Ovary (tissue), 7 donors: ENCODE measurements at regions not wholly inside any gene's neighbourhood (a gene's known extent, or its start where the extent isn't known, plus 50 kb on each side); places are given as distances from the start of the nearest gene placed in this dataset.

Experiments
- DNase-seq, 5 donors: peaks; one replicate each; pipeline ENCODE4 v3.0.0-alpha.2; 2019 to 2020
- H3K27ac ChIP-seq, 2 donors: fragments of 200-600 bp; one replicate each; pipeline versions ENCODE4 v1.5.1 to v1.8.0; 2019 to 2022
- H3K27me3 ChIP-seq: fragments of 200-600 bp; one replicate; pipeline ENCODE4 v1.8.0; 2022
- H3K36me3 ChIP-seq: fragments of 200-600 bp; sonication (generic); one replicate; pipeline ENCODE4 v1.5.1; 2019
- H3K4me1 ChIP-seq: one replicate; pipeline ENCODE4 v1.8.1; 2013; ENCODE audit warnings: mild to moderate bottlenecking, moderate library complexity; ENCODE audit not compliant: insufficient read depth
- H3K4me3 ChIP-seq: fragments of 200-600 bp; sonication (generic); one replicate; pipeline ENCODE4 v1.5.1; 2017
- H3K9me3 ChIP-seq, 2 donors: fragments of 200-600 bp in 1 of 2; sonication (generic) in 1 of 2; one replicate each; pipeline versions ENCODE4 v1.5.1 to v1.8.1; 2013 to 2019; ENCODE audit warnings: mild to moderate bottlenecking in 1 of 2, moderate library complexity in 1 of 2
- EP300 ChIP-seq: sonication (generic); formaldehyde crosslinking; IDR thresholded peaks from one replicate; pipeline ENCODE4 v1.6.1; 2017; ENCODE audit warnings: antibody characterized with exemption
- POLR2A ChIP-seq: fragments of 450-650 bp; IDR thresholded peaks from one replicate; pipeline ENCODE4 v1.6.1; 2017; ENCODE audit warnings: antibody characterized with exemption, mild to moderate bottlenecking, moderate library complexity
- WGBS, 3 donors: extraction: QIAGEN DNeasy Blood & Tissue Kit in 1 of 3; methylation state at CpG; one replicate each; pipeline versions ENCODE4 v1.1.5 to v1.1.7; 2013 to 2017; 5-methylcytosine and 5-hydroxymethylcytosine counted together
- intact Hi-C, 4 donors: fragments of 100-400 bp; cut with DNase I; formaldehyde crosslinking; loops; one replicate each; pipeline versions ENCODE4 v1.11.0 to v1.15.1; 2022 to 2023
- TF ChIP-seq, protein P1 (sequence below), 3 donors: fragments of 450-650 bp in 2 of 3; fragments of 200-600 bp in 1 of 3; IDR thresholded peaks; one replicate each; pipeline versions ENCODE4 v1.5.1 to v1.8.0; 2016 to 2022; ENCODE audit warnings: antibody characterized with exemption in 3 of 3, mild to moderate bottlenecking in 1 of 3
- donor health status: DM: no; HTN: no; CAD: no; lungs with moderate emphysema.
- donor health status: DM: no; HTN: no; CAD: no.
- donor health status: Bipolar disorder and iron deficiency.
- donor health status: DM: no; HTN: no; CAD: no.
- donor health status: DM: yes; HTN: yes; CAD: no.

DNA sequence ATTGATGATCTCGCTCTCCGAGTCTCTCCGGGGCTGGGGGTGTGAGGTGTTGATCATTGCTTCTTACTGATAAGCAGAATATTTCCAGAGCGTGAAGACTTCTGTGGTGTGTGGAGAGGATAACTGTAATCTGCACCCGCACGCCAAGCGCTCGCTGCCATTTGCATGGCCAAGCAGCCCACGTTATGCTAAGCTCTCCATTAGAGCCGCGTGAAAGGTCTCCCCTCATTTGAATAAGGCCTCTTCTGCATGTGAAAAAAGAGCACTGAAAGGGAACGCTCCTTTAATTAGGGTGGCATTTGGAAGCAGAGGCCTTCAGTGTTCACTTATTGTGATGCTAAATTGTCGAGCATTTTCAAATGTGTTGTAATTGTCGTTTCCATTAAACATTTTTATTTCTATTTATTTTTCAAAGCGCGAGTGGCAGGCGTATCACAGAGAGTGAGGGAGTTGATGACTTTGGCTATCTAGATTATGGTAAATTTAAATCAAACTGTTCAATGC is 163.6 kb upstream of the IRX2 start:
- Histone ChIP-seq H3K4me1 (no peaks in the 10 kb centered on the region), H3K27ac (no peak overlapping the region), H3K27me3 (no peaks in the 10 kb centered on the region), H3K36me3 (no peaks in the 10 kb centered on the region), H3K4me3 (no peak overlapping the region), H3K9me3 (peaks cover 0 to 2% of the 10 kb centered on the region in 2 donors)
- DNase-seq: no peak
- 25 to 30% (median 29%) methylated on average over 17 of the region's 17 CpGs for WGBS, 3 donors
- intact Hi-C loops: no loop called here
- no peak for TF ChIP-seq EP300
- TF ChIP-seq POLR2A: no peak
- TF ChIP-seq, protein P1, sequence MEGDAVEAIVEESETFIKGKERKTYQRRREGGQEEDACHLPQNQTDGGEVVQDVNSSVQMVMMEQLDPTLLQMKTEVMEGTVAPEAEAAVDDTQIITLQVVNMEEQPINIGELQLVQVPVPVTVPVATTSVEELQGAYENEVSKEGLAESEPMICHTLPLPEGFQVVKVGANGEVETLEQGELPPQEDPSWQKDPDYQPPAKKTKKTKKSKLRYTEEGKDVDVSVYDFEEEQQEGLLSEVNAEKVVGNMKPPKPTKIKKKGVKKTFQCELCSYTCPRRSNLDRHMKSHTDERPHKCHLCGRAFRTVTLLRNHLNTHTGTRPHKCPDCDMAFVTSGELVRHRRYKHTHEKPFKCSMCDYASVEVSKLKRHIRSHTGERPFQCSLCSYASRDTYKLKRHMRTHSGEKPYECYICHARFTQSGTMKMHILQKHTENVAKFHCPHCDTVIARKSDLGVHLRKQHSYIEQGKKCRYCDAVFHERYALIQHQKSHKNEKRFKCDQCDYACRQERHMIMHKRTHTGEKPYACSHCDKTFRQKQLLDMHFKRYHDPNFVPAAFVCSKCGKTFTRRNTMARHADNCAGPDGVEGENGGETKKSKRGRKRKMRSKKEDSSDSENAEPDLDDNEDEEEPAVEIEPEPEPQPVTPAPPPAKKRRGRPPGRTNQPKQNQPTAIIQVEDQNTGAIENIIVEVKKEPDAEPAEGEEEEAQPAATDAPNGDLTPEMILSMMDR (IDR thresholded peaks at IDR 0.05): no peak

- Histone ChIP-seq H3K4me3 (no peak overlapping the region), H3K4me1 (no peaks in the 10 kb centered on the region), H3K27ac (no peak overlapping the region), H3K9me3 (no peaks in the 10 kb centered on the region), H3K27me3 (no peaks in the 10 kb centered on the region), H3K36me3 (no peaks in the 10 kb centered on the region)
- WGBS, 3 donors: 88 to 90% (median 88%) methylated on average over 18 of the region's 18 CpGs
- DNase-seq: no peak
- intact Hi-C loops: no loop called here
- TF ChIP-seq, protein P1 (IDR thresholded peaks at IDR 0.05): no peak
- no peak for TF ChIP-seq EP300
- TF ChIP-seq POLR2A: no peak
Observed at GRCh38 chr5:2914022-2914661, 162.7 kb upstream of the IRX2 start.

- intact Hi-C loops: no loop called here
- H3K9me3 ChIP-seq: no peaks in the 10 kb centered on the region
- WGBS, 3 donors: 85 to 88% (median 88%) methylated on average over 7 of the region's 7 CpGs
- no peaks in the 10 kb centered on the region for H3K36me3 ChIP-seq
- no peak overlapping the region for H3K4me3 ChIP-seq
- no peak for TF ChIP-seq EP300
- no peak for TF ChIP-seq POLR2A
- TF ChIP-seq, protein P1 (IDR thresholded peaks at IDR 0.05): no peak
- H3K27me3 ChIP-seq: no peaks in the 10 kb centered on the region
- no peaks in the 10 kb centered on the region for H3K4me1 ChIP-seq
- no peak overlapping the region for H3K27ac ChIP-seq
- DNase-seq: no peak
Observed at GRCh38 chr5:2913281-2913680, 161.8 kb upstream of the IRX2 start.

GRCh38 chr5:2912741-2913140 is 161.3 kb upstream of the IRX2 start:
- no peaks in the 10 kb centered on the region for H3K4me1 ChIP-seq
- no peaks in the 10 kb centered on the region for H3K36me3 ChIP-seq
- DNase-seq: no peak
- no peak for TF ChIP-seq POLR2A
- TF ChIP-seq, protein P1 (IDR thresholded peaks at IDR 0.05): no peak
- no peak for TF ChIP-seq EP300
- no peak overlapping the region for H3K27ac ChIP-seq
- WGBS, 3 donors: 74 to 77% (median 75%) methylated on average over 13 of the region's 13 CpGs
- H3K27me3 ChIP-seq: no peaks in the 10 kb centered on the region
- H3K9me3 ChIP-seq: no peaks in the 10 kb centered on the region
- intact Hi-C loops: no loop called here
- no peak overlapping the region for H3K4me3 ChIP-seq
